H1 (cell line): ENCODE measurements at regions not wholly inside any gene's neighbourhood (a gene's known extent, or its start where the extent isn't known, plus 50 kb on each side); places are given as distances from the start of the nearest gene placed in this dataset.
A peak's percentile ranks its signal among the peaks of the same experiment; 100 is the strongest.

Source experiments
- CTCF ChIA-PET: fragments of 300-600 bp; sonication (Branson Sonifier 250); formaldehyde crosslinking; loops from one replicate; lab custom pipeline; 2021; ENCODE audit not compliant: partially characterized antibody; lab: Charles Lee
- POLR2A ChIA-PET: fragments of 300-600 bp; sonication (Branson Sonifier 250); formaldehyde crosslinking; loops from one replicate; lab custom pipeline; 2021; ENCODE audit warnings: inconsistent platforms; ENCODE audit not compliant: partially characterized antibody; lab: Charles Lee
- DNase-seq, 2 experiments: peaks; one replicate each; pipeline versions ENCODE4 v3.0.0 to v3.0.0-alpha.2; 2010 to 2022; ENCODE audit warnings: low spot score in 2 of 2, low read depth in 1 of 2, mixed read lengths in 1 of 2
- FAIRE-seq: peaks from 2 replicates; lab custom pipeline; 2011; peaks lifted over from hg19 to GRCh38; lab: Jason Lieb, UNC
- H2AFZ ChIP-seq: 2 replicates; pipeline ENCODE4 v1.8.1; 2012; ENCODE audit warnings: low read length, inconsistent platforms
- H2AK5ac ChIP-seq: 2 replicates; pipeline ENCODE4 v1.6.1; 2013; ENCODE audit warnings: low read depth, low read length
- H2BK120ac ChIP-seq: replicated peaks from 2 replicates; pipeline ENCODE3; 2013; ENCODE audit warnings: low read depth, low read length, inconsistent platforms
- H2BK12ac ChIP-seq: 2 replicates; pipeline ENCODE4 v1.6.1; 2013; ENCODE audit warnings: low read depth, low read length
- H2BK15ac ChIP-seq: 2 replicates; pipeline ENCODE4 v1.6.1; 2013; ENCODE audit warnings: low read length
- H2BK20ac ChIP-seq: 2 replicates; pipeline ENCODE4 v1.6.1; 2013; ENCODE audit warnings: low read length
- H2BK5ac ChIP-seq: 2 replicates; pipeline ENCODE4 v1.6.1; 2013; ENCODE audit warnings: low read depth, low read length
- H3K14ac ChIP-seq: 2 replicates; pipeline ENCODE4 v1.6.1; 2013; ENCODE audit warnings: inconsistent platforms; ENCODE audit not compliant: insufficient read length
- H3K18ac ChIP-seq: 2 replicates; pipeline ENCODE4 v1.6.1; 2013; ENCODE audit warnings: low read length; ENCODE audit errors: extremely low read depth
- H3K23ac ChIP-seq: 2 replicates; pipeline ENCODE4 v1.6.1; 2013; ENCODE audit warnings: inconsistent platforms; ENCODE audit not compliant: insufficient read length
- H3K23me2 ChIP-seq: 2 replicates; pipeline ENCODE4 v1.6.1; 2013; ENCODE audit warnings: low read depth, low read length
- H3K27ac ChIP-seq: 2 replicates; pipeline ENCODE4 v1.6.1; 2011; ENCODE audit warnings: low read depth, low read length, inconsistent platforms
- H3K27me3 ChIP-seq, 4 experiments: replicated peaks in 1 of 4; 1 replicate in 1 of 4; 2 replicates in 3 of 4; pipeline versions ENCODE4 v1.6.1 to v1.8.1; 2011 to 2013; ENCODE audit warnings: low read length in 3 of 4, mild to moderate bottlenecking in 3 of 4, inconsistent platforms in 2 of 4, mixed read lengths in 2 of 4, moderate library complexity in 1 of 4; ENCODE audit not compliant: control insufficient read depth in 3 of 4, insufficient read depth in 3 of 4; ENCODE audit errors: extremely low read depth in 1 of 4
- H3K36me3 ChIP-seq, 4 experiments: 2 replicates each; pipeline versions ENCODE4 v1.6.1 to v1.8.1; 2011 to 2013; ENCODE audit warnings: mild to moderate bottlenecking in 4 of 4, low read length in 3 of 4, moderate library complexity in 2 of 4, control low read depth in 1 of 4, inconsistent platforms in 1 of 4; ENCODE audit not compliant: insufficient read depth in 4 of 4, control insufficient read depth in 2 of 4
- H3K4ac ChIP-seq: replicated peaks from 2 replicates; pipeline ENCODE3; 2013; ENCODE audit warnings: low read length, low read depth, mixed read lengths, inconsistent platforms; ENCODE audit not compliant: insufficient read length
- H3K4me1 ChIP-seq, 4 experiments: replicated peaks in 1 of 4; 1 replicate in 1 of 4; 2 replicates in 3 of 4; pipeline versions ENCODE4 v1.6.1 to v1.8.1; 2011 to 2013; ENCODE audit warnings: low read length in 3 of 4, inconsistent platforms in 2 of 4, mixed read lengths in 1 of 4; ENCODE audit not compliant: insufficient read depth in 4 of 4, control insufficient read depth in 3 of 4
- H3K4me2 ChIP-seq, 2 experiments: 2 replicates each; pipeline versions ENCODE4 v1.6.1 to v1.8.1; 2011 to 2013; ENCODE audit warnings: low read depth in 2 of 2, low read length in 2 of 2, control low read depth in 1 of 2, inconsistent platforms in 1 of 2, mild to moderate bottlenecking in 1 of 2; ENCODE audit not compliant: insufficient read depth in 1 of 2
- H3K4me3 ChIP-seq, 4 experiments: fragments of 200-600, 300-600 bp in 1 of 4; sonication (generic), shearing (Covaris generic), sonication (Bioruptor Twin) in 1 of 4; 2 replicates each; pipeline versions ENCODE4 v1.5.1 to v1.8.1; 2011 to 2016; ENCODE audit warnings: low read length in 4 of 4, low read depth in 3 of 4, control low read depth in 2 of 4, inconsistent platforms in 2 of 4, mild to moderate bottlenecking in 2 of 4, mixed read lengths in 1 of 4, moderate library complexity in 1 of 4; ENCODE audit not compliant: insufficient read depth in 2 of 4; ENCODE audit errors: extremely low read depth in 1 of 4
- H3K56ac ChIP-seq: replicated peaks from 2 replicates; pipeline ENCODE3; 2013; ENCODE audit warnings: low read depth, mild to moderate bottlenecking, mixed read lengths, low read length, inconsistent platforms; ENCODE audit not compliant: insufficient read length
- H3K79me1 ChIP-seq: 2 replicates; pipeline ENCODE4 v1.6.1; 2013; ENCODE audit warnings: low read depth, low read length, control low read depth
- H3K79me2 ChIP-seq, 2 experiments: 2 replicates each; pipeline versions ENCODE4 v1.6.1 to v1.8.1; 2012 to 2013; ENCODE audit warnings: low read length in 2 of 2, mild to moderate bottlenecking in 2 of 2, inconsistent platforms in 1 of 2; ENCODE audit not compliant: insufficient read depth in 2 of 2, control insufficient read depth in 1 of 2
- H3K9ac ChIP-seq, 4 experiments: replicated peaks in 1 of 4; 1 replicate in 1 of 4; 2 replicates in 3 of 4; pipeline versions ENCODE4 v1.6.1 to v1.8.1; 2011 to 2013; ENCODE audit warnings: low read depth in 3 of 4, low read length in 3 of 4, control low read depth in 2 of 4, mild to moderate bottlenecking in 2 of 4, moderate library complexity in 2 of 4, inconsistent platforms in 1 of 4; ENCODE audit errors: extremely low read depth in 1 of 4
- H3K9me3 ChIP-seq, 2 experiments: 2 replicates each; pipeline versions ENCODE4 v1.6.1 to v1.8.1; 2012 to 2013; ENCODE audit warnings: mild to moderate bottlenecking in 2 of 2, moderate library complexity in 2 of 2, control low read depth in 1 of 2, inconsistent platforms in 1 of 2, low read depth in 1 of 2, low read length in 1 of 2, mixed read lengths in 1 of 2; ENCODE audit not compliant: insufficient read depth in 2 of 2
- H4K20me1 ChIP-seq, 2 experiments: replicated peaks in 1 of 2; 2 replicates each; pipeline versions ENCODE3 to v1.8.1; 2011 to 2013; ENCODE audit warnings: inconsistent platforms in 2 of 2, low read length in 2 of 2, mild to moderate bottlenecking in 1 of 2; ENCODE audit not compliant: insufficient read depth in 2 of 2, control insufficient read depth in 1 of 2
- H4K5ac ChIP-seq: 2 replicates; pipeline ENCODE4 v1.6.1; 2013; ENCODE audit warnings: low read length, low read depth, mixed read lengths, inconsistent platforms; ENCODE audit not compliant: insufficient read length
- H4K8ac ChIP-seq: 2 replicates; pipeline ENCODE4 v1.8.0; 2013; ENCODE audit warnings: mild to moderate bottlenecking, moderate library complexity, low read length, inconsistent platforms; ENCODE audit not compliant: insufficient read depth; ENCODE audit errors: extremely low read depth
- H4K91ac ChIP-seq: replicated peaks from 2 replicates; pipeline ENCODE3; 2013; ENCODE audit warnings: low read length, mixed read lengths, inconsistent platforms; ENCODE audit not compliant: insufficient read length
- WGBS, 2 experiments: shearing (Covaris generic) in 1 of 2; methylation state at CpG; one replicate each; pipeline versions ENCODE4 v1.1.6 to v1.1.7; 2013 to 2015; ENCODE audit warnings: low lambda C conversion rate in 2 of 2, mixed read lengths in 2 of 2, inconsistent platforms in 1 of 2, low coverage in 1 of 2, missing lambda C conversion rate in 1 of 2; ENCODE audit not compliant: insufficient replicate concordance in 2 of 2, insufficient coverage in 1 of 2, insufficient read length in 1 of 2; ENCODE audit errors: extremely low coverage in 1 of 2, missing lambda C conversion rate in 1 of 2; 5-methylcytosine and 5-hydroxymethylcytosine counted together
- TF ChIP-seq, protein P1 (sequence below): IDR thresholded peaks from 2 replicates; pipeline ENCODE4 v1.6.1; 2011; ENCODE audit warnings: low read depth, mild to moderate bottlenecking, low read length; ENCODE audit not compliant: insufficient read depth

DNA sequence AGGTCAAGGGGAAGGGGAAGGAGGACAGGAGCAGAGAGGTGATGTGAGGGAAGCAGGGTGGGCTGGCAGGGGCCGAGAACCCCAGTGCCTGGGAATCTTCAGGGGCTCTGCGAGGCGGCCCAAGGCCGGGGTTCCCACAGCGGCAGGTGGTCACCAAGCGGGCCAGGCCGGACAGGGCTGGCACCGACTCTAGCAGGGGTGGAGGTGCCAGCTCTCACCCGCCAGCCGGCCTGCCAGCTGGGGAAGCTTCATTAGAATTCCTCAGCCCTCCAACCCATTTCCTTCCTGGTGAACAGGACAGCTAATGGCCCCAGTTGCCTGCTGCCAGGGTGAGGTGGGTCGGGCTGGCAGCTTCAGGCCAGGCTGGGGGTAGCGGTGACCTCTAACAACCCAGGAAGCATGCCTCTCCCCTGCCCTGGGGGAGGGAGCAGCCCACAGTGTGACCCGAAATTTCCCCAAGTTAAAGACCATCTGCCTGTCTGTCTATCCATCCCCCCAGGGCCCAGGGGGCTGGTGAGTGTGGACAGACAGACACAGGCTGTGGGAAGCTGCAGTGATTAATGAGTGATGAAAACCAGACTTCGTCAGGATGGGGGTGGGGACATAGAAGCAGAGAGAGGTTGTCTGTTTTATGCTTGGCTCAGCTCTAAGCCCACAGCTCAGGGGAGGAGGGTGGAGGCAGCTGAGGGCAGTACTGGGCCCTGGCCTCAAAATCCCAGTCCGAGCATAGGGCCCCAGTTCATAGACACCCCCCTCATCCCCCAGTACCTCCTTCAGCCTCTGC lies 144.1 kb downstream of the ZFP36L2 start:
- TF ChIP-seq, protein P1, sequence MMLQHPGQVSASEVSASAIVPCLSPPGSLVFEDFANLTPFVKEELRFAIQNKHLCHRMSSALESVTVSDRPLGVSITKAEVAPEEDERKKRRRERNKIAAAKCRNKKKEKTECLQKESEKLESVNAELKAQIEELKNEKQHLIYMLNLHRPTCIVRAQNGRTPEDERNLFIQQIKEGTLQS, result no peak
- Histone ChIP-seq H4K5ac (no peak overlapping the region), H2AFZ (no peak overlapping the region), H2BK15ac (0 out of 2 replicates have a peak overlapping the region, but pooled peaks have one; percentile 53), H3K27ac (no peak overlapping the region), H3K9me3 (no peaks in the 10 kb centered on the region), H4K20me1 (no peaks in the 10 kb centered on the region), H4K8ac (no peak overlapping the region), H3K27me3 (no peaks in the 10 kb centered on the region), H3K4me3 (no peak overlapping the region), H3K9ac (no peak overlapping the region), H3K79me1 (no peaks in the 10 kb centered on the region), H3K18ac (no peak overlapping the region), H2BK12ac (0 out of 2 replicates have a peak overlapping the region, but pooled peaks have one; percentile 7), H3K23ac (no peak overlapping the region), H3K36me3 (no peaks in the 10 kb centered on the region), H4K91ac (no peak overlapping the region), H3K14ac (no peak overlapping the region), H3K4me2 (no peak overlapping the region), H3K56ac (no peak overlapping the region), H3K23me2 (0 out of 2 replicates have a peak, but pooled peaks cover 2% of the 10 kb centered on the region), H3K79me2 (no peaks in the 10 kb centered on the region), H3K4me1 (peaks cover 0 to 16% (median 8%) of the 10 kb centered on the region in 4 experiments; a peak in 5 of 7 replicates), H2BK120ac (no peak overlapping the region), H3K4ac (no peak overlapping the region), H2BK20ac (no peak overlapping the region), H2BK5ac (no peak overlapping the region), H2AK5ac (no peak overlapping the region)
- CTCF ChIA-PET, result interaction anchor here (1.0 to 3.8 kb wide), 3 partner anchors 12 to 147 kb away, joined by 3 to 18 read pairs (median 4); no protein-coding TSS in a partner anchor
- POLR2A ChIA-PET, result interaction anchor here (1.2 to 2.6 kb wide), 2 partner anchors 17 to 19 kb away, joined by 3 to 10 read pairs; no protein-coding TSS in a partner anchor
- DNase-seq (no peak), FAIRE-seq (no peak)
- 94% methylated on average over 14 of the region's 15 CpGs; no CpG with 5 or more reads in 1 of the 2 experiments for WGBS, 2 experiments
